ENCODE measurements at regions not wholly inside any gene's neighbourhood (a gene's known extent, or its start where the extent isn't known, plus 50 kb on each side); places are given as distances from the start of the nearest gene placed in this dataset.

- no peak for DNase-seq (ENCODE audit: low spot score)
- TF ChIP-seq CTCF (IDR thresholded peaks at IDR 0.05; ENCODE audit: borderline replicate concordance, control extremely low read depth, extremely low read depth, insufficient read depth, missing control alignments): no peak
- in situ Hi-C loops (cut with MboI; ENCODE audit: low sequenced_read_pairs, unreplicated experiment): loop anchor here (25.0 kb wide), 1 partner anchor 98 kb away; no protein-coding TSS in a partner anchor
Observed at GRCh38 chr17:62913991-62914570, 52.0 kb upstream of the TANC2 start.

GRCh38 chr17:62912363-62912762 lies 53.7 kb upstream of the TANC2 start:
- no peak for TF ChIP-seq CTCF (IDR thresholded peaks at IDR 0.05; ENCODE audit: borderline replicate concordance, control extremely low read depth, extremely low read depth, insufficient read depth, missing control alignments)
- DNase-seq (ENCODE audit: low spot score): no peak
- in situ Hi-C loops (cut with MboI; ENCODE audit: low sequenced_read_pairs, unreplicated experiment): loop anchor here (25.0 kb wide), 1 partner anchor 100 kb away; no protein-coding TSS in a partner anchor

GRCh38 chr17:62911114-62911513 lies 54.9 kb upstream of the TANC2 start:
- no peak for TF ChIP-seq CTCF (IDR thresholded peaks at IDR 0.05; ENCODE audit: borderline replicate concordance, control extremely low read depth, extremely low read depth, insufficient read depth, missing control alignments)
- in situ Hi-C loops (cut with MboI; ENCODE audit: low sequenced_read_pairs, unreplicated experiment): loop anchor here (25.0 kb wide), 1 partner anchor 101 kb away; no protein-coding TSS in a partner anchor
- DNase-seq (ENCODE audit: low spot score): no peak

DNA sequence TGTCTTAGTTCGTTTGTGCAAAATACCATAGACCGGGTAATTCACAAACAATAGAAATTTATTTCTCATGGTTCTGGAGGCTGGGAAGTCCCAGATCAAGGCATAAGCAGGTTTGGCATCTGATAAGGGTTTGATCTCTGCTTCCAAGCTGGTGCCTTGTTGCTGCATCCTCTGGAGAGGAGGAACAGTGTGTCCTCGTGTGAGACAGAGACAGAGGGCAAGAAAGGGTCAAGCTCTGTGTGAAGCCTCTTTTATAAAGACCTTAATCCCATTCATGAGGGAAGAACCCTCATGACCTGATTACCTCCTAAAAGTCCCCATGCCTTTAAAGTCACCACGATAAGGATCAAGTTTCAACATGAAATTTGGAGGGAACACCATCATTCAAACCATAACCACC lies 55.8 kb upstream of the TANC2 start:
- DNase-seq (ENCODE audit: low spot score): no peak

DNA sequence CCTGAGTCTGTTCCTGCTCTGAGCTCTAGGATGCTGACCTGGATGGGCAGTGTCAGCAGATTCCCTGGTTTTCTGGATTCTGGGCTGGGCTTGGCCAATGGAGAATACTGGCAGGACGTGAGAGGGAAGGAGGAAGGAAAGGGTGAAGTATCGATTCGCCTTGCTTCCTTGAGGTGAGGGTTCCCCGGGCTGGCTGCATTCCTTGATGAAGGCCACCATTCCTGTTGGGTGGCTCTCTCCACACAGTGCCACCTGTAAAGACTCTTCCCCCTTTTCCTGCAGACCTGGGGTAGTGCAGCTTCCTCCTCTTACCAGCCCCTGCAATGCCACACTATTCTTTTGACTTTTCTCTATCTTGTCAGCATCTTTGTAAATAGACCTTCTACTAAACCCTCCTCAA lies 58.1 kb upstream of the TANC2 start:
- in situ Hi-C loops (cut with MboI; ENCODE audit: low sequenced_read_pairs, unreplicated experiment): loop anchor here (25.0 kb wide), 1 partner anchor 104 kb away; no protein-coding TSS in a partner anchor
- DNase-seq (ENCODE audit: low spot score): no peak
- TF ChIP-seq CTCF (IDR thresholded peaks at IDR 0.05; ENCODE audit: borderline replicate concordance, control extremely low read depth, extremely low read depth, insufficient read depth, missing control alignments): no peak

More for the DNA sequence above, 55.8 kb upstream of the TANC2 start:
- in situ Hi-C loops (cut with MboI; ENCODE audit: low sequenced_read_pairs, unreplicated experiment): loop anchor here (25.0 kb wide), 1 partner anchor 102 kb away; no protein-coding TSS in a partner anchor
- no peak for TF ChIP-seq CTCF (IDR thresholded peaks at IDR 0.05; ENCODE audit: borderline replicate concordance, control extremely low read depth, extremely low read depth, insufficient read depth, missing control alignments)

DNA sequence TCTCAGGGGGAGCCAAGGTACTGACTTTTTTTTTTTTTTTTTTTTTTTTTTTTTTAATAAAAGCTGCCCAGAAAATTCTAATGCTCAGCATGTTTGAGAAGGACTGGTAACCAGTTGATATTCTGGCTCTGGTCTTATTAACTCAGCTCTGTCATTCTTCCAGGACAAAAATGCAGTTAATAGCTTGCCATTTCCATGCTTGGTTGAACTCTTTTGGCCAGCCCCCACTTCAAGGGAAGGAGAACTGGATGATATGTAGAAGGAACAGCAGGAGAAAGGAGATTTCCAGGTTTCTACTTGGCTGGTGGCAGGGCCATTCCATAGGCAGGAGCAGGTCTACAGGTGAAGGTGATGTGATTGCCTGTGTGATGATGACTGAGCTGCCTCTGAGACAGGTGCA lies 59.2 kb upstream of the TANC2 start:
- in situ Hi-C loops (cut with MboI; ENCODE audit: low sequenced_read_pairs, unreplicated experiment): loop anchor here (25.0 kb wide), 1 partner anchor 105 kb away; no protein-coding TSS in a partner anchor
- no peak for TF ChIP-seq CTCF (IDR thresholded peaks at IDR 0.05; ENCODE audit: borderline replicate concordance, control extremely low read depth, extremely low read depth, insufficient read depth, missing control alignments)
- DNase-seq (ENCODE audit: low spot score): no peak
